GM18870 (cell line): ENCODE measurements at regions not wholly inside any gene's neighbourhood (a gene's known extent, or its start where the extent isn't known, plus 50 kb on each side); places are given as distances from the start of the nearest gene placed in this dataset.

Experiments used
- ATAC-seq: cut with Tn5 transposase; IDR thresholded peaks from one replicate; pipeline ENCODE4 v1.9.1; 2021; ENCODE audit warnings: moderate library complexity; ENCODE audit not compliant: unreplicated experiment

DNA sequence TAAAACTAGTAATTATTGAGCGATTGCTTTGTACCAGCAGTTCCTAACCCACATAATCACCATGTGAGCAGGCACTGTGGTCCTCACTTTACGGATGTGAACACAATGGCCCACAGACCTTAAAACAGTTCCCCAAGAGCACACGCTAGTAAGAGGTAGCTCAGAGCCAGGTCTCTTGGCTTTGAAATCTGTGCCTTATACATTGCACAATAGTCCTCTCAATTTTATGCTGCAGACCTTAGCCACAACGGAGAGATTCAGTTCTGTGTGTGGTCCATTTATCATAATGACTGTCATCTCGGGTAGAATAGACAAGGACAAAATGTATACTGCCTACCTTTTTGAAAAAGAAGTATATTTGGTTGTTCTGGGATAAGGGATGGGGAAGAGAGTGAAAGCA is 289.0 kb upstream of the ANKRD55 start:
- ATAC-seq = no peak

DNA sequence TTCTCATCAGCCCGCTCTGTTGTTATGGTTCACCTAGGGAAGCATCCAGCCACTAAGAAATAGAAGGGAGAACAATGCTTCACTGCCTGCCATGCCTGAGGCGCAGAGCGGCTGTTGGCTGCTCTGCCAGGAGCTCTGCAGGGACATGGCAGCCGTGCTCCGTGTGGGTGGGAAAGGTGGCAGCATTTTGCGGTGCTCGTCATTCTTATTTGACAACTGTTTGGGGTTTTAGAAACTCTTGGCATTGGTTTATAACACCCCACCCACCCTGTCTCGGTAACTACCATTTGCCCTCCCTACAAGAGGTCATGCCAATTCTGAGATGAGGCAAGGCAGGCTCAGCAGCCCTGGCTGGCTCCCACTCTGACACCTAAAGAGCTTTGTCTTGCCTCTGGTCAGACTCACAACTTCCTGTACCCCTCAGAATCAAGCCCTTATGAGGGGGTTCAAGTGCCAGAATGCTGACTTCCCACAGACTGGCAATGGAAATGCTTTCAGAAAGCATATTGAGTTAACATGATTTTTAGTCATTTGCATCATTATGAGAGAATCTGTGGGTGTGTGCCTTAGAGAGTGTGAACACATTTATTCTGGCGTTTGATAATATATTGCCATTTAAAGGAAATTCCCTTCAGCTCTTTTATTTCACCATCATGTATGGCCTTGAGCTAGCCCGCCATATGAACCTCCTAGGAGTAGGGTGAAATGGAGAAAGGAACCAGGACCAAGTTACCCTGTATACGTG is 288.0 kb upstream of the ANKRD55 start:
- ATAC-seq = no peak

DNA sequence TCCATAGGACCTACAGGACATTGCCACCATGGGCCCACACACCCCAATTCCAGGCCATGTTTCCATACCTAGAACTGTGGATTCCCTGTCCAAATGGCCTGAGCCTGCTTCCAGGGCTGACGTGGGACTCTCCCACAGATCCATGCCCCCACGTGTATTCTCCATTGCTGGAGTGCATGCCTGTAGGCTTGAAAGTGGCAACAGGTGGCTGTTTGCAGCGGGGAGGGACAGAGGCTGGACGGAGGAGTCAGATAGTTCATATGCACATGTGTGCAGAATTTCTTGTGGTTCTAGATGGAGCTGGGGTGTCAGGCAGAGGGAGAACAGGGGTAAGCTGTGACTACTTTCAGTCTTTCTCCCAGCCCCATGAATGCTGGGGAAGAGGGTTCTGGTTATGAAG is 285.7 kb upstream of the ANKRD55 start:
- ATAC-seq = no peak

DNA sequence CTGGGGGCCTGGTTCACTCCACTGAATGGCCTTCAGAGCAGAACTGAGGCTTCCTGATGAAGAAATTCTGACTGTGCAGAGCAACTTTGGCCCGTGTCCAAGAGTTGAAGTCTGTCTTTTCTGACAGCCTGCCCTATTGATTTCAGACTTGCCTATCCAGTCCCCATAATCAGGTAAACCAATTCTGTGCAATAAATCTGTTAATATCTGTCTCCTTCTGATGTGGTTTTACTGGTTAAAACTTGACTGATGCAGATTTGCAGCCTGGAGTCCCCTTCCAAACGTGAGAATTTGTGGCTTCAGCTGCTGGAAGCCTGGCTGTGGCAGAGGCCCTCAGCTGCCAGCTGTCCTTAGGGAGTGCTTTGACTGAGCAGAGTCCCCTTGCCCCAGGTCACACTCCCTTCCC is 283.9 kb upstream of the ANKRD55 start:
- ATAC-seq = no peak

DNA sequence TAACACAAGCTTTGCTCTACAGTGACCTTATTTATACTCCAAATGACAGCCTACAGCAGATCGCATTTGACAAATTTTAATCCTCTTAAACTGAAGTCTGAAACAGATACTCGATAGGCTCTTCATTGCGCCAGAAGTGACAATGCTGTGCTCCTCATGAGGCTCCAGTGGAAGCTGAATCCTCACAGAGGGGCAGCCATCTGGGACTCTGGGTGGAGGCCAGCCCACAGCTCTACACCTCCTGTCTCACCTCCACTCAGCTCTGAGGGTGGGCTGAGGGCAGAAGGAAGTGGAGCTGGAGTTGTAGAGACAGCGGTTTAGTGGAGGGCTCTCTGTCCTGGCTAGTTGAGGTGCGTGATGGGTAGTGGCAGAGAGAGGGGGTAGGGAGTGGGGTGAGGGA is 283.3 kb upstream of the ANKRD55 start:
- no peak for ATAC-seq

DNA sequence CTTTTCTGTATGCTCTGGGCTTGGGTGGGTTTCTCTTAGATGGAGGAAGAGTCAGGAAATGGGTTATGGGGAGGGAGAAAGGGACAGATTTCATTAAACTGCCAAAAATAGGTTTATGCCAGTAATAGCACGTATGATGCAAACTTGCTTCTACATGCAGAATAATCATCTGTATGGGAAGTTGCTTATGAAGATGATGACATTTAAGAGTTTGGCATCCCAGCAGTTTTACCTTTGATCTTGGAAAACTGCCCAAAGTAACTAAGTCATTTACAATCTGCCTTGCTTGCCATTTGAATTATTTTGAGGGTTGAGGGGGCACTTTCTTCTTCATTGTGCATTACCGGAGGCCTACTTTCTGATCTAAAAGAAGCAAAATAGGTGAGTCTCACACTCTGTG is 282.9 kb upstream of the ANKRD55 start:
- no peak for ATAC-seq

DNA sequence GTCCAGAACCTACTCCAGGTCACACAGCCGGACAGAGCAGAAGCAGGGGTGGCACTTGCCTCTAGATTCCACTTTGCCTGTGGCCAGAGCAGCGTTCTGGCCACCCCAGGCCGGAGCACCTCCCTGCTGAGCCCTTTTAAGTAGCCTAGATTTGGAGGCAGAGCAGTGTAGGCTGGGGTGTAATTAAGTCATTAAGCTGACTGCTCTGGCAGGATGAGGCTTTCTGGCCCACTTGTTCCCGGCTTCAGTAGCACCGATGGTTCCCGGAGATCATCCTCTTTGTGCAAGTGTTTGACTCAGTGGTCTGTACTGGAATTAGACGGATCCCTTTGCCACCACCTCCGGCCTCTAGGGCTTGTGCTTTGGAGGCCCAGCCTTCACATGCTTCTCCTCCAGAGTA is 281.9 kb upstream of the ANKRD55 start:
- ATAC-seq = no peak

DNA sequence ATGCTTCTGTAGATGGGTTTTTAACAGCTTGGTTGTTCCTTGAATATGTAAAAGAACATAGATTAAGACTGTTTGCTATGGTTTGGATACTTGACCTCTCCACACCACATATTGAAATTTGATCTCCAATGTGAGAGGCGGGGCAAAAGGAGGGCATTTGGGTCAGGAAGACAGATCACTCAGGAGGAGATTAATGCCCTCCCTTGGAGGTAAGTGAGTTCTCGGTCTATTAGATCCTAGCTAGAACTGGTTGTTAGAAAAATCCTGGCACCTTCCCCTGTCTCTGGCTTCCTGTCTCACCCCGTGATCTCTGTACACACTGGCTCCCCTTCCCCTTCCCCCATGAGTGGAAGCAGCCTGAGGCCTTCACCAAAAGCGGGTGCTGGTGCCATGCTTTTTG is 281.1 kb upstream of the ANKRD55 start:
- ATAC-seq = no peak

DNA sequence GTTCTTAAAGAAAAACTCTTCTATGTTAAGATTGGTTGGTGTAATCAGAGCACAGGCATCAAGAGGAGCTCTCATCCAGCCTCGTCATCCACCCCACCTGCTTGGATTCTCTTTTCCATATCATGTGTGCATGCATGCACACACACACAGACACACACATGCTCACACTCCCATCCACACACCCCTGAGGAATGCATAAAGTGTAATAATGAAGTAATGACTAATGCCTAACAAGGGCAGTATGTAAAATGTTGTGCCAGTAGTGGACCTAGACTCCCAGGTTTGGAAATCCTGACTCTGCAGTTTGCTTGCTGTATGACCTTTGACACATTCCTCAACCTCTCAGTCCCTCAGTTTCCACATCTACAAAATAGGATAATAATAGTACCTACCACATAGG is 280.0 kb upstream of the ANKRD55 start:
- ATAC-seq = no peak

DNA sequence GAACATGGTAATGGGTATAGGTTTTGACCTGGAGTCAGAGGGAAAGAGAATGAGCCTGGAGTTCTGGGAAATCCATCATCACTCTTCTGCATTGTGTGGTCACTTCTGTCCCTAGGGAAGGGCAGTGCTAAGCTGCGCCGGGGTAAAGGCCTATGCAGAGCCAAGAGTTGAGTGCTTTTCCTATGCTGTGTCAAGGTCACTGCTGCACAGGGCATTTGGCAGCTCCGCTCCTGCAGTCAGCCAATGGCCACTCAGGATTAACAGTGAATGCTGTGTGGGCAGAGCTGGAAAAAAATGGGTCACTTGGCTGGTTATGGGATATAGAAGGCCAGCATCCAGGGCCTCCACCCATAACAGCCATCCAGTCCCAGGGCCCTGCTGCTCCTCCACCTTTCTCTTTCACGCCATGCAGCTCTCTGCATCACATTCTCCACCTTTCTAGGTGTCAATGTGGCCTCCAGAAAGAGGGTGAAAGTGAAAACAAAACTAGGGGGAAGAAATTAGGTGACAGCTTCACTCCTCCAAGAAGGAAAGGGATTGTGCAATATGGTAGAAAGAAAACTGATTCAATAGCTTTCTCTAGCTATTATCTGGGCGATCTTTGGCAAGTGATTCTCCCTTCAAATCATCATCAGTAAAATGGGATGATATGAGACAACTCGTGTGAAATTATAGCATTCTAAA is 279.3 kb upstream of the ANKRD55 start:
- ATAC-seq = no peak

DNA sequence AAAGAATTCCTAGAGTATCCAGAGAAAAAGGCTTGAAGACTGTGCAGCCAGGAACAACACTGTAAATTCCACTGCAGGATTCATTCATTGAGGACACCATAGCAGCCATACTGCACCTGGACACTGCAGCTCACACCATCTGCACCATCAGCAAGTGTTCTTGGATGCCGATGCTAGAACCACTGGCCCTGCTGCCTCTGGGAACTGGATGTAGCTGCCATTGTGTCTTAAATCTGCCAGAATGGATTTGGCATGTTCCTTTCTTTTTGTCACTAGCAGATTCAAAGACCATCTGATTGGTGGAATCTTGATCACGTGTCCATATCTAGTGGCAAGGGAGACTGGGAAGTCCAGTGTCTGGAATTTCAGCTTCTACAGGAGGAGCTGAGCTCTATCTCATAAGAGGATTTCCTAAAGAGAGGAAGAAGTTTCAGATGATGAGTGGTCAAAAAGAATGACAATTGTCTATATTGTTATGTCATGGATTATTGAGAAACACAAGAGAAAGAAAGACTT is 278.3 kb upstream of the ANKRD55 start:
- no peak for ATAC-seq

DNA sequence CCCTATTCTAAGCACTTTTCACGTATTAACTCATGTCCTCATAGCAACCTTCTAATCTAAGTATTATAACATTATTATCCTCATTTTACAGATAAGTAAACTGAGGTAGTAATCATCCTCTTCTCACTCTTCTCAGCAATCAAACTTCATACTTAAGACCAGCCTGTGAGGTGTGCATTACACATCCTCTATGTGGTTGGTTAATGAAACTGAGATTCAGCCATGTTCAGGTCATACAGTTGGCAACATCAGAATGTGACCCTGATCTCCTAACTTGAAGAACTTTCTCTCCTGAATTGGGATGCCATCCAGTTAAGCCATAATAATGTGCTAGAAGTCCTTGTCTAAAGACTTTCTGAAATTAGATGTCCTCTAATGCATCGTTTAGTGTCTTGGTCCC is 275.1 kb upstream of the ANKRD55 start:
- no peak for ATAC-seq

DNA sequence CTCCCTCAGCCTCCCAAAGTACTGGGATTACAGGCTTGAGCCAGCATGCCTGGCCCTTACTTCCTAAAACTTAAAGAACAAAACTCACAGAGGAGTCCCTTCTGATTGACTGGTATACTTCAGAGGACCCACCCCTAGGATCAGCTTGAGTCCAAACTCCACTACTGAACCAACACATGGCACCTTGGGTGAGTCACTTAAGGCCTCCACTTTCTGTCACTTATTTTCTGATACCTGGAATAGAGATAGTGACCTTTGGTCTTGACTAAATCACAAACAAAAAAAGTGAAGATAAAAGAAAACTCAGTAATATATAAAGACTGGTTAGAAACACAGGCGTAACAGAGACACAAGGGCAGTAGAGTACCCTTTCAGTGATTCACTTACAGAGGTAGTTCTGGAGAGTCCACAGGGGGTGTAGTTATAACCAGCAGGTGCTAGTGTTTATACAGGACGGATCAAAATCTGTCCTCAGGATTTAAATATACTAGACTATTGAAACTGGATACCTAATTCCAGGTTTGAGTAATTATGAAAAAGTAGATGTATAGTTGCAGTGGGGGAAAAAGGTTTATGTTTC is 274.3 kb upstream of the ANKRD55 start:
- no peak for ATAC-seq

DNA sequence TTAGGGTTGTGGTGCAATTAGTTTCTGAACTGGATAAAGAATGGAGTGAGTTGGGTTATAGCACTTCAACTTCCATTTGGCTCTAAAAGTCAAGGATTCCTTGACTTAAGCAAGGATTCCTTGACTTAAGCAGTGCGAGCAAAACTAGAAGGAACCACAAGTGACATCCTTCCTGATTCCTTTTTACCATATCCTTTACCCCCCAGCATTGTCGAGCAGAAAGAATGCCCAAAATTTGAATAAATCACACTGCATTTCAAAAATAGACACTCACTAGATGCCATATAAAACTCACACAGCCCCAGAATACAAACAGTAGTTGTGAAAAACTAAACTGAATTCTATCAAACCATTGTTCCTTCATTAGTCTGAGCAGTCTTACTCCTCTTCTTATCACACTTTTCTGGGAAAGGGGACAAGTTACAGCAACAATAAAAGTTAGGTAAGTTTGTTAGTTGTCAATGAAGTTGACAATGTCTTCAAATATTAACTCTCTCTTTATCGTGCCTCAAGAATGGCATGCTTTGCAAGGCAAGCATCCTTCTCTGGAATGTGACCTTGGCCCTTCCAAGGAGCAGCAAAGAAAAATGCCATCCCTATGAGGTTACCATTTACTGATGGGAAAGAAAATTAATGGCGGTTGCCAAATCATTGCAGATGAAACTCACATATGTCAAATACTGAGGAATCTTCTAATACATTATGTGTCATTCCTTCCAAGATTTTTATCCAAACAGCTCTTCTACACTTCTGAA is 273.3 kb upstream of the ANKRD55 start:
- no peak for ATAC-seq

DNA sequence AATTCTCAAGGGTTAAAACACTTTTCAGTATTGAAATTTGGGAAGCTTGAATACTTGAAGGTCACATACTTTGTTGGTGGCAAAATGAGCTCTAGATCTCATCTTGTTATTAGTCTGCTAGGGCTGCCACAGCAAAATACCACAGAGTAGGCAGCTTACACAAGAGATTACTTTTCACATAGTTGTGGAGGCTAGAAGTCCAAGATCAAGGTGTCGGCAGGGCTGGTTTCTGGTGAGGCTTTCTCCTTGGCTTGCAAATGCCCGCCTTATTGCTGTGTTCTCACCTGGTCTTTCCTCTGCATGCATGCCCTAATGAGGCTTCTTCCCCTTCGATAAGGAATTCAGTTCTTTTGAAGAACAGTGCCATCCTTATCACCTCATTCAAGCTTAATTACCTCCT is 270.8 kb upstream of the ANKRD55 start:
- no peak for ATAC-seq

DNA sequence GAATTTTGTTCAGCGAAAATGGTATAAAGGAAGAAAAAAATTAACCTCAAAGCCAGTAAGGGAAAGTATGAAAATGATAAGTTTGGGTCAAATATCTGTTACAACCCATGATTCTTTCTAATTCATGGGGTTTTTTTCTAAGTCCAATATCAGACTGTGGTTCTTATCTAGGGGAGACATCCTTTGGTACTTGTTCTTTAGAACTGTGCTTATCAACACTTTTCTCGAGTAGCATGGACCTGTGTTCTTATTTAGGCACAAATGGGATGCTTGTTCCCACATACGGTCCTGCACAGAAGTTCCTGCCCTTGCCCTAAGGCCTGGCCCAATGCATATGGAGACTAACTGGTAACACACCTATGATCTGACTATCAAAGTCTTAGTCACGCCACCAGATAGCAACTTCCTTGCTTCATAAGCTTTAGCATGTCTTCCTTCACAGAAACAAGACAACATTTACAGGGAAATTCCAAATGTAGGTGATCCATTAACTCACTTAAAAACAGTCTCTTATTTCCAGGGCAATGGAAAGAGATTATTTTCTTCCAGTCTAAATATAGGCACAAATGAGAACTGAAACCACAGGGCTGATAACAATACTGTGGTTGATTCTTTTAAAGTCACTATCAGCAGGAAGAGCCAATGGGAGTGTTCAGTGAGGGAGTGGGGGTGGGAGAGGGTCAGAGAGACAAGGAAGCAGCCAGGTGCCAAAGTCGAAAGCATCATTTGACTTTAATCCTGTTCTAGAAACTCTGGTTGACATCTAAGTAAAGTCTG is 268.8 kb upstream of the ANKRD55 start:
- ATAC-seq = no peak

DNA sequence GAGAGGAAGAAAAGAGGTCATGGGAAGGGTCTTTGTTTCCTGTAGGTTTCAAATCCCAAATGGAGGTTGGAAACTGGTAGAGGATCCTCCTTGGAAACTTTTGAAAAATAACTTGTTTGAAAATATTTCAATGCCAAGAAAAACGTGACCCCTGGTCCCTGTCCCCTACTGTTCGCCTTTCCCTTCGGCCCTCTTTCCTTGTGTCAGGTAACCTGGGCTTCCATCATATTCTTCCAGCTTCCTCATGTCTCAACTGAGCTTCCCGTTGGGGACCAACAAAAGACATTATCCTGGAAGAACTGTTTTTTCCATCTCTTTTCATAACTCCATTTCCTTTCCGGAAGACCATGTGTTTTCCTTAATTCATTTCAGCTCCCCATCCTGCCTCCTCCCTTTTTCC is 266.8 kb upstream of the ANKRD55 start:
- no peak for ATAC-seq

DNA sequence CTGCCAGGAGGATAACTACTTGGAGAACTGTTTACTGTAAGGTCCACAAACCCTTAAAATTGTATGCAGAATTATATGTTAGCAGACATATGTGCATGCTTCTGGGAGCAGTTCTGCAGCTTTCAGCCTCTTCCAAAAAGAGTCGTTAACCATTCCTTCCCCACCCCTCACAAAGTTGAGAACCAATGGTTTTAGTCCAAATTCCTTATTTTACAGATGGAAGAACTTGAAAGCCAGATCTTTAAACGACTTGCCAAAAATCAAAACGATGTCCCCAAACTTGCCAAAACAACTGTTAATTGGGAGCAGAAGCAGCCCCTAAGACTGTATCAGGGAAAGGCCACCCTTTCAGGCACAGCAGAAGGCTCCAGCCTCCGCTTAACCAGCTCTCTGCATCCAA is 266.4 kb upstream of the ANKRD55 start:
- no peak for ATAC-seq

DNA sequence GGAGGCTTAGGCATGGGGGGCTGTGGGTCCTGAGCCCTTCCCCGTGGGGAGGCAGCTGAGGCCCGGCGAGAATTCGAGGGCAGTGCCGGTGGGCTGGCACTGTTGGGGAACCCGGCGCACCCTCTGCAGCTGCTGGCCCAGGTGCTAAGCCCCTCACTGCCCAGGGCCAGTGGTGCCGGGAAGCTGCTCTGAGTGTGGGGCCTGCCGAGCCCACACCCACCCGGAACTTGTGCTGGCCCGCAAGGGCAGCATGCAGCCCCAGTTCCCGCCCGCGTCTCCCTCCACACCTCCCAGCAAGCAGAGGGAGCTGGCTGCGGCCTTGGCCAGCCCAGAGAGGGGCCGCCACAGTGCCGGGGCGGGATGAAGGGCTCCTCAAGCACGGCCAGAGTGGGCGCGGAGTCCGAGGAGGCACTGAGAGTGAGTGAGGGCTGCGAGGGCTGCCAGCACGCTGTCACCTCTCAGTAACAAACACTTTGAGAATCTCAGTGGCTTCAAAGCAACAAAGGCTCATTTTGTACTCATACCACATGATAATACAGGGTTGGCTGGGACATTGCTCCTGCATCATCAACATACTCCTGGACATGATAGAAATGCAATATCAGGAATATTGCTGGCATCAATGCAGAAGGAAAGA is 265.7 kb upstream of the ANKRD55 start:
- no peak for ATAC-seq

DNA sequence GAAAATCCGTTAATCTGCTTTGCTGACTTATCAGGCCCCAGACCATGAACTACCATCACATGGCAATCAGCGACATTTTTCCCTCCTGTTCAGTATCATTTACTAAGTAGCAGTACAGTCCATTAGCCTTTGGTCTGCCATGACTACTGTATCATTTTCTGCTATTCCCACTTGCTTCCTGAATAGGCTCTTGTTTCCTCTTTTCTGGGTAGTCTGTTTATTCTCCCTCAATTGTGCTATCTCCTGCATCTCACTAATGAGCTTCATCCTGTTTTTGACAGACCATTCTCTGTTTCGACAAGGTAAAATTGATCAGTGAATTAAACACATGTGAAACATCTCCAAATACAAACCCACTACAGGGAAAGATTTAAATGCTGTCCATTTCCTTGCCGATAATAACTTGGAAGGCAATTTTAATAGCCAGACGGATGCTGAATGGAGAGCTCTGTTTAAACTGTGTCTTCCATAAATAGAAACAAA is 263.5 kb upstream of the ANKRD55 start:
- no peak for ATAC-seq
